HG03045 (cell line): ENCODE measurements at regions not wholly inside any gene's neighbourhood (a gene's known extent, or its start where the extent isn't known, plus 50 kb on each side); places are given as distances from the start of the nearest gene placed in this dataset.

Source experiments
- ATAC-seq: cut with Tn5 transposase; IDR thresholded peaks from one replicate; pipeline ENCODE4 v1.9.1; 2021; ENCODE audit warnings: mild to moderate bottlenecking, moderate library complexity; ENCODE audit not compliant: unreplicated experiment

- no peak for ATAC-seq
Measured at GRCh38 chr20:39549733-39550132, 587.6 kb downstream of the DHX35 start.

GRCh38 chr20:39547546-39548408, 585.6 kb downstream of the DHX35 start:
- no peak for ATAC-seq

GRCh38 chr20:39541136-39541803, 579.1 kb downstream of the DHX35 start:
- ATAC-seq: no peak

GRCh38 chr20:39538317-39538716, 576.2 kb downstream of the DHX35 start:
- ATAC-seq: no peak

GRCh38 chr20:39535301-39535700, 573.2 kb downstream of the DHX35 start:
- ATAC-seq: no peak

- no peak for ATAC-seq
Measured at GRCh38 chr20:39534846-39535245, 572.7 kb downstream of the DHX35 start.

- no peak for ATAC-seq
Measured at GRCh38 chr20:39533858-39534257, 571.7 kb downstream of the DHX35 start.

- no peak for ATAC-seq
Measured at GRCh38 chr20:39532205-39532604, 570.1 kb downstream of the DHX35 start.

- ATAC-seq: no peak
Measured at GRCh38 chr20:39528436-39528835, 566.3 kb downstream of the DHX35 start.

- ATAC-seq: no peak
Measured at GRCh38 chr20:39524371-39524911, 562.3 kb downstream of the DHX35 start.

- ATAC-seq: no peak
Measured at GRCh38 chr20:39523405-39523804, 561.3 kb downstream of the DHX35 start.

GRCh38 chr20:39518654-39519053, 556.5 kb downstream of the DHX35 start:
- ATAC-seq: no peak

GRCh38 chr20:39516964-39517363, 554.8 kb downstream of the DHX35 start:
- no peak for ATAC-seq

GRCh38 chr20:39504710-39505094, 542.6 kb downstream of the DHX35 start:
- ATAC-seq: no peak

GRCh38 chr20:39503902-39504709, 542.0 kb downstream of the DHX35 start:
- no peak for ATAC-seq

GRCh38 chr20:39492223-39492797, 530.2 kb downstream of the DHX35 start:
- ATAC-seq: no peak

GRCh38 chr20:39491711-39492110, 529.6 kb downstream of the DHX35 start:
- no peak for ATAC-seq

- ATAC-seq: no peak
Measured at GRCh38 chr20:39489986-39490560, 527.9 kb downstream of the DHX35 start.

- ATAC-seq: no peak
Measured at GRCh38 chr20:39480276-39481043, 518.3 kb downstream of the DHX35 start.
